Fibroblast of skin of right biceps (primary cell): ENCODE measurements at regions not wholly inside any gene's neighbourhood (a gene's known extent, or its start where the extent isn't known, plus 50 kb on each side); places are given as distances from the start of the nearest gene placed in this dataset.
"Not testable (repeated sequence)": the region's sequence is repeated elsewhere in the genome, so short reads cannot be mapped to it uniquely, and the experiment has no call there.

ENCODE experiments used
- DNase-seq: peaks from one replicate; pipeline ENCODE4 v3.0.0-alpha.2; 2013

- DNase-seq = not testable (repeated sequence)
These were observed 194.5 kb downstream of the C1orf94 start for GRCh38 chr1:34371179-34371578.

DNA sequence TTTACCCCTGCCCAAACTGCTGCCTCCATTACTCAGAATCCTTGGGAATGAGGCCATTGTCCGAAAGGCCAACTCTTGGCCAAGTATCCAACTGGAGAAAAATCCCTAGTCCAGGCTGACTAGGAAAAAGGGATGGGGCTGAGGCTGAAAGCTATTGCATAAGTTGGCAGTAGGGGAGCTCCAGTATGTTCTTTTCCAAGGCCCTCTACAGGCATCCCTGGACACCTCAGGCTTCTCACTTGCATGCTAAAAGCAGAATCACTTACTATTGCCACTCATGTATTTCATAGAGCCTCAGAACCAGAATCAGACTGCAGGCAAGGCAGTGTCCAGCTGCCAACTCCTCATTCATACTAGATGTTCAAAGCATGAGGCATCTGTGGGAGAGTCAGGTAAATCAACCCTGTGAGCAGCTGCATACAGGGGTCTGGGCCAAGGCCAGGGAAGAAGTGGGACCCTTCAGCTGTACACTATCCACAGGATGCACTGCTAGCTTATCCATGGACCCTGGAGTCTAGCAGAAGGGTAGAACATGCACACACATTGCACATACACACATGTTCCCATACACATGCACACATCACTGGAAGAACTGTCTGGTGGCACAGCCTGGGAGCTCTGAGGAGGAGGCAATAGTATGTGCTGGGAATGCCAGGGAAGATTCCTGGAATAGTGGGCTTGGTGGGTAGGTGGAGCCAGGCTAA, 195.3 kb downstream of the C1orf94 start:
- no peak for DNase-seq

DNA sequence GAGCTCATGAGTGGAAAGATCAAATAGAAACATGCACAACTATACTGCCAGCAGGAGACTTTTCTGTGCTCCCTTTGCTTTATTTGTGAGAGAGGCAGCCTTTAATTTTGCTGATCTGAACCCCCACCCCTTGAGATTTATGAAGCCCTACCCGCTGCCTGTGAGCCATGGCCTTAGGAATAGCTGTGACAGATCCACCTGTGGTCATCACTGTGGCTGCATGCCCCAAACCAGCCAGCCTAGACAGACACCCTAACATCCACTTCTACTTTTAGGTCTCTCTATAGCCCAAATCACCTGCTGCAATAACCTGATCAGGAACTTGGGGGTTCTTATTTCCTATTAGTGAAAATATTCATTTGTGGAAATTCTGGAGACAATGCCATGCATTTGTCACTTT, 196.2 kb downstream of the C1orf94 start:
- DNase-seq = no peak

DNA sequence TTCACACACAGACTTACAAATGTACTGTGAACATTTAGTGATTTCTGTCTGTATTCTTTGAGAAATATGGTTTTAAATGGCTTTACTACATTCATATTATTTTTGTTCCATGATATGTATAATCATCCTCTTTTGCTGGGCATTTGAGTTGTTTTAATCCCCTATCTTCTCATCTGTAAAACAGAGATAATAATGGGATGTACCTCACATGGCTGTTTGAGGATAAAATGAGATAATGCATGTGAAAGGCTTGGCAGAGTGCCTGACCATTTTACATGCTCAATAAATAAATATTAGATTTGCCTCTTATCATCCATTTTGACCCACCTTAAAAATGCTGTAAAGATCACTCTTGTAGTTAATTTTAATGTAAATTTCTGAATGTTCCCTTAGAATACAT, 197.2 kb downstream of the C1orf94 start:
- DNase-seq = no peak

DNA sequence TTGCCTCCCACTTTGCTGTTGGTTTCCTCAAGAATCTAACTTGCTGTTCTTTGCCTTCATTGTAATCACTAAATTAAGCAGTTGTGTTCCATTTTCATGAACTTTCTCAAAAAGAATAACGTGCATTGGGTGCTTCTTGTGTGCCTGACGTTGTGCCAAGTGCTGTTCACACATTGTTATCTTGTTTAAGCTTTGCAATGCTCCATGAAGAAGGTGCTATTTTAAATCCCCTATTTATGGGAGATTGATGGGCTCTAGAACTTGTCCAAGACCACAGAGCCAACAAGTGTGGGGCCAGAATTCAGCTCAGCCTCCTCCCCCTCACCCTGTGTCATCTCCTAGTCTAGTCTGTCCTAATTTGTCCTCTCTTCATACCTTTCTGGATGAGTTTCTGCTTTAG, 199.8 kb downstream of the C1orf94 start:
- DNase-seq = no peak

- peak; percentile 75 for DNase-seq
These were observed 202.5 kb downstream of the C1orf94 start for GRCh38 chr1:34378968-34379856.

GRCh38 chr1:34379911-34380310, 203.2 kb downstream of the C1orf94 start:
- peak; percentile 14 for DNase-seq

GRCh38 chr1:34380526-34381124, 203.9 kb downstream of the C1orf94 start:
- no peak for DNase-seq

DNA sequence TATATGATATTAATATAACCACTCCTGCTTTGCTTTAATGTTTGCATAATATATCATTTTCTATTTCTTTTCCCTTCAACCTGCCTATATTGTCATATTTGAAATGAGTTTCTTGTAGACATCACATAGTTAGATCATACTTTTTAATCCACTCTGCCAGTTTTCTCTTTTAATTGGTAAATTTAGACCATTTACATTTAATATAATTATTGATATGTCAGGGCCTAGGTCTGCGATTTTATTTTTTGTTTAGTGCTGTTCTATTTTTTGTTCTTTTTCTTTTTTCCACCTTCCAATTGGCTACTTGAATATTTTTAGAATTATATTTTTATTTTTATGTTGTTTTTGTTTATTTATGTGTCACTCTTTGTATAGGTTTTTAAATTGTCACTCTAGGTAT, 213.3 kb downstream of the C1orf94 start:
- no peak for DNase-seq

DNA sequence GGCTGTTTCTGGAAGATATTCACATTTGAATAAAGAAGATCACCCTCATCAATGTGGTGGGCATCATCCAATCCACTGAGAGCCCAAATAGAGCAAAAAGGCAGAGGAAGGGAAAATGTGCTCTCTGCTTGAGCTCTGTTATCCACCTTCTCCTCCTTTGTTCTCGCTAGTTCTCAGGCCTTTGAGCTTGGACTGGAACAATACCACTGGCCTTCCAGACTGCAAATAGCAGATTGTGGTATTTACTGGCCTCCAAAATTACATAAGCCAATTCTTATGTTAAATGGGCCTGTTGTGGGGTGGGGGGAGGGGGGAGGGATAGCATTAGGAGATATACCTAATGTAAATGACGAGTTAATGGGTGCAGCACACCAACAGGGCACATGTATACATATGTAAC, 219.3 kb downstream of the C1orf94 start:
- DNase-seq = no peak

GRCh38 chr1:34398241-34398915, 221.7 kb downstream of the C1orf94 start:
- no peak for DNase-seq

DNA sequence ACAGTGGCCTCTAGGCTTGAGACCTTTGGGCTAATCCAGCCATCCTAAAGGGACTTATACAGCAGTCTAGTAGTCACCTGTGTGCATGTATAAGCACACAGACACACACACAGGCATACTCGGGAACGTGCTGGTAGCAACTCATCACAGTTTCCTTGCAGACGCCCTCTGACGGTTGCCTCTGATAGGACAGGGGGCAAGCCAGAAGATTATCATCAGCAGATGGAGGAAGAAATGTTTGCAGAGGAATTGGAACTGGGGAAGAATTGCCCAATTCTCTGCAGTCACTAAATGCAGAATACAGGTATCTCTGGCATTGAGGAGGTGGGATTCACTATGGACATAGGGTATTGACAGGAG, 222.2 kb downstream of the C1orf94 start:
- DNase-seq = no peak

DNA sequence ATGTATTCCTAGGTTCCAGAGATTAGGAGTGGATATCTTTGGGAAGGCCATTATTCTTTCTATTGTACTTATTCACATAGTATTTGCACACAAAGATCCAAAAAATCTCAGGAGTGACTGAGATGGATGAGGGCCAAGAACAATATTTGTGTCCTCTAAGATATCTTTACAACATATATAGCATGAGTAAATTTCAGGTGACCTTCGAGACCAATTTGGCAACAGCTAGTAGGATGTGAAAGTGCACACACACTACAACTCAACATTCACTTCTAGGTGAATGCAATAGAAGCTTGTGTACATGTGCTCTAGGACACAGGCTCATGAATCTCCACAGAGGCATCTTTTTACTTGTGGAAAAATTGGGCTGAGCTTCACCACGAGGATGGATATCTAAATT, 224.0 kb downstream of the C1orf94 start:
- DNase-seq = no peak

- DNase-seq = no peak
These were observed 226.4 kb downstream of the C1orf94 start for GRCh38 chr1:34403156-34403555.

DNA sequence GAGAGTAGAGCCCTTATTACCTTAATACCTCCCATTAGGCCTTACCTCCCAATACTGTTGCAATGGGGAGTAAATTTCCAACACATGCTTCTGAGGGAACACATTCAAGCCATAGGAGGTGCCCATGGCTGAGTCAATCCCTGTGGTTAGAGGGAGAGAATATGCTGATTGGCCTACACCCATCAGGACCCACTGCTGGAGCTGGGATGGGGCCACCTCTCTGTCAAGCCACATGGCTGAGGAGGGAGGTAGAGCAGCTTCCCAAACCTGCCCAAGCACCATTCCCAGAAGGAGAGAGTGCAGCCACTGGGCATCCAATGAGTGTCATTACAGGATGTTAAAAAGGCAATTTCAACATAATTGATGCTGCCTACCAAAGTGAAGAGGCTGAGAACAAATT, 228.1 kb downstream of the C1orf94 start:
- no peak for DNase-seq

DNA sequence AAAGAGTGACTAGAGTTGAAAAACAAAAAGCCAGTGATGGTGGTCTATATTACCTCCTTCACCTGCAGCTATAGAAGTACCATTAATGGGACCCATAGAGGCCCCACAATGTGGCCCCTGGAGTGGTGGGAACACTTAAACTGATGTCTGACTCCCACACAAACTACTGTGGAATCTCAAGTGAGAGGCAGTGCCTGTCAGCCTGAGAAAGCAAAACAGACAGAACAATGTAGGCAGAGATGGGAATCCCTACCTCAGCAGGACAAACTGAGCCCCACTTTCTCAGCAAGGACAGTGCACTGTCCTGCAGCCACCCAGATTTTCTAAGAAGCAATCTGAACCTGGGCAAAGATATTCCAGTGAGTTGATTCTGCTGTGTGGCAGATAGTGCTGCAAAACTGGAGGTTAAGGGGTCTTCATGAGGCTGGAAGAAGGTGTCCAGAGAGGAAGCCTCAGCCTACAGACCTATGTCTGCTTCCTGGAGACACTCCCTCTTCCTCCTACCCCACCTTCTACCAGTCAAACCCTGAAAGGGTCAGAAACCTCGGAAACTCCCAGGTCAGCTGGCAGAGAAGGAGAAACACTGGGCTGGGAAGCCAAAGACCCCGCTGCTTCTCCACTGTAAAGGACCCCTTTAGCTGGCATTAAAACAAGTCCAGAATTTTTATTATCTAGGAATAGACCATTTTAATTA, 228.7 kb downstream of the C1orf94 start:
- no peak for DNase-seq

GRCh38 chr1:34406377-34406776, 229.7 kb downstream of the C1orf94 start:
- no peak for DNase-seq

GRCh38 chr1:34406833-34407539, 230.3 kb downstream of the C1orf94 start:
- peak; percentile 72 for DNase-seq

GRCh38 chr1:34408011-34408410, 231.3 kb downstream of the C1orf94 start:
- peak; percentile 51 for DNase-seq

DNA sequence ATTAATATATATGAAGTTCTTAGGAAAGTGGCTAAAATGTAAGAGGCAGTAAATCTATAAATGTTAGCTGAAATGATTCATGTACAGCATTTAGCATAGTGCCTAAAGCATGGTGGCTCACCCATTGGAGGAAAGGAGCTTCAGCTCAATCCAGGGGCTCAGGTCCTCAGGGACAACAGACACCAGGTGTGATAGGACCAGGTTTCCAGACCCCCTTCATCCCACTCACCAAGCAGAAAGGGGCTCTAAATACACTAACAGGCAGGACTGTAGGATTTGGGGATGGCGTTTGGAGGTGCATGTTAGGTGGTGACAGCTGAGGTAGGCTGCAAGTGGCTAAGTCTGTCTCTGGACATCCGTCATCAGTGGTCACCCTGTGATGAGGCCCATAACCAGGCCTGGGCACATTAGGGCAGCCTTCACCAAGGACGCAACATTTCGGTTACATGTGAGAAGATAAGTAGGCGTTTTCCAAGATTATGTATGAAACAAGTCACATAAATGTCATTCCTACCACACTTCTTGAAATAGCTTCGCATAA, 233.1 kb downstream of the C1orf94 start:
- no peak for DNase-seq

DNA sequence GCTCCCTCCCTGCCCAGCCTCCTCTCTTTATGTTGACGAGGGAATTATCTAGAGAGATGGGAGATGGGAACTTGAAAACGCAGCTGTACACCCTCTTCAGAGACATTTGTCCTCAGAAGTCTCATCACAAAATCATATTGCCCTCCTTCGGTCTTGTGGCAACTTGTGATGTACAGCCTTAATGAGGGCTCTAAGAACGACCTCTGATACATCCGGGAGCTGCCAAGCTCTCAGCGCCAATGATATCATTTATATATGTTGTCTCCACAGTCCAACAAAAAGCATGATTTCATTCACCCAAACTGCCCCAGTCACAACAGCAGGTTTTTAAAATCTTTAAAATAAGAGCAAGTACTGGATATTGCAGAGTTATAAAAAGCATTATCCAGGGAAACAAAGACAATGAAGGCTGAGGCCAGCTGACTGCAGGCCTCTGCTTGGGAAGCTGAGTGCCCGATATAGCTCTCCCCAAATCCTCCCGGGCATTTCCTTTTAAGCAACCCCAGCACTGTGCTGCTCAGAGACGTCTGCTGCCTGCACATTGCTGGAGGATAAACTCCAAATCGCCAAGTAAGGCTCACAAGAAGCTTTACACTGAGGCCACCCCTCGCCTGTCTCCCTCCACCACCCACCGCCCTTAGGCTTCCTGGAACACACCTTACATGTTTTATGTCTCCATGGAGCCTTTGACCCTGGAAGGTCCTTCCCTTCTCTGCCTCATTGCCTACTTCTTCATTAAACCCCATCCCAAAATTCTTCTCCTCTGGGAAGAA, 236.1 kb downstream of the C1orf94 start:
- DNase-seq = no peak
